ENCODE measurements at regions not wholly inside any gene's neighbourhood (a gene's known extent, or its start where the extent isn't known, plus 50 kb on each side); places are given as distances from the start of the nearest gene placed in this dataset.

- DNase-seq (ENCODE audit: low read depth in 2 of 2), result no peak
Measured at GRCh38 chr4:19416146-19416545, 835.6 kb upstream of the SLIT2 start.

DNA sequence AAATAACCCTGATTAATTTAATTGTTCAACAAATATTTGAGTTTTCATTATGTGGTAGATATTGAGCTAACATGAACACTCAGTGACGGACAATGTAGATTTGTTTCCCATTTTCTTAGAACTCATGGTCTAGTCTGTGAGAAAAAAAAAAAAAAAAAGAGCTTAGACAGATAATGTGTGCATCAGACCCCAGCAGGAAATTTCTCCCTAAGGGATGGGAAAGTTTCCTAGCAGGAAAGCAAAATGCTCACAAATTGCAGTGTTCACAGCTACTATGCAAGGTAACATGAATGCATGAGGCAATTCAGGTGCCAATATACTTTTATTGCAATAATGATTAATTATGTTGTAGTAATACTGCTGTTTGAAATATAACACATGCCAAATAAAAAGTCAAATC lies 843.2 kb upstream of the SLIT2 start:
- DNase-seq (ENCODE audit: low read depth in 2 of 2), result no peak

DNA sequence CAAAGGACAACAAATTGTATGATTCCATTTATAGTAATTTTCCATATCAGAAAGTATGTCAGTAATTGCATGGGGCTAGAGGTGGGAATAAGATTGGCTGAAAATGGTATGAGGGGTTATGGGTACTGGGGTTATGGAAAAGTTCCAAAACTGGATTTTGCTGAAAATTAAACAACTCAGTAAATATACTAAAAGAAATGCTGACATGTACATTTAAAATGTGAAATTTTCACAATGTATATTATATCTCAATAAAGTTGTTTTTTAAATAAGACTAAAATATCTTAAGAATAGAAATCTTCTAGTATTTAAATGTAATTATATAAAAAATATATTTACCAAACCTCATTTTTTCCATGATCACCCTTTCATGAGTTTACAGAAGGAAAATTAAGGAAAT lies 844.9 kb upstream of the SLIT2 start:
- DNase-seq (ENCODE audit: low read depth in 2 of 2), result no peak

DNA sequence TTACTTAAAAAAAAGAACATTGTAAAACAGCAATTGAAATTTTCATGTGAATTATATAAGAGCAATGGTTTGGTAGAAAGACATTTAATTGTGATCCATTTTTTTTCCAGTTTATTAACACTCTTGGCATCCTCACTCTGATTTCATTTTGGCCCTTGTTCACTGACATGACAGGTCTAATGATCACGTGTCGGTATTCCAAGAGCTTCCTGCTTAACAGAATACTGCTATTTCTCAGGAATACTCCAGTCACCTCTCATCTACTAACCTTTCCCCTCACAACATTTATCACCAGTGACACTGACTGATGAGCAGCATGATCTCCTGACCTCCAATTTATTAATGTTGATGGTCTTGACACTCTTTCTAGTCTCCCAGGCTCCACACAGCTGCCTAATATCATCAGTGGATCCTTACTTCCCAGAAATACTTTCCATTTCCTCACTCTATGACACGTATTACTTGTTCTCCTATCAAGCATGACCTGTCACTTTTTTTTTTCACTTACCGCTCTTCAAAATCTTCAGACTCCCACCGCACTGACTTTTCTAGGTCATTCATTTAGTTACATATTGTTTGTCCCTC lies 847.8 kb upstream of the SLIT2 start:
- no peak for DNase-seq (ENCODE audit: low read depth in 2 of 2)

- DNase-seq (ENCODE audit: low read depth in 2 of 2), result no peak
Measured at GRCh38 chr4:19402581-19403065, 849.1 kb upstream of the SLIT2 start.

DNA sequence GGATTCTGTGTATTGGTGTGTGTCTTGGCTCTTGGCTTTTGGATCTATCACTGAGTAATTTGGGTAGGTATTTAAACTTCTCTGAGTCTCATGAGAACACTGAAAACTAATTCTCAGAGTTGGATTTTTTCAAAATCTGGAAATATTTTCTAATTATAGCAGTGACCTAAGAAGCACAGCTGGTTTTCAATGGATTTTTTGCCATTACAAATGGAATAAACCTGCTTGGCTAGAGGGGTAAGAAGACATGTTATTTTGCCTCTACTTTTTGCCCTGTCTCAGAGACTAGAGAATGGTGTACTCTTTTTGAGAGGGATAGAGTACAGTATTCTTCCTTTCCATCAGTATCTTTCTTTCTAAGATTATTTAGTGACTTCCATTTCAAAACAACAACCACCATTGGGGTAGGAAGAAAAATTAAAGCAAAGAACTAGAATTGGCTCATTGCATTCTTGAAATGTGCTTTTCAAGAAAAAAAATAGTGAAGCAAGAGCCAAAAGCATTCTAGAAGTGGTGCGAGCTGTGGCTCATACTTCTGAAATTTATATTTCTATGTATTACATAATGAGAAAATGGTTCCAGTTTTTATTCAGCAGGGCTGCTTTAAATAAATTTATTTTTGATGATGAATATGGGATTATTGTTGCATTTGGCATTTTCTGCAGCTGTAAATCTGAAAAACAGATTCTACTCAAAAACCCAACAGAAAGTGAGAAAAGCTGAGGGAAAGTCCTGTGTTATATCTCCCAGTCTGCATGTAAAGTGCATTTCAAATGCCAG lies 850.2 kb upstream of the SLIT2 start:
- no peak for DNase-seq (ENCODE audit: low read depth in 2 of 2)

GRCh38 chr4:19400820-19401219 lies 850.9 kb upstream of the SLIT2 start:
- no peak for DNase-seq (ENCODE audit: low read depth in 2 of 2)

DNA sequence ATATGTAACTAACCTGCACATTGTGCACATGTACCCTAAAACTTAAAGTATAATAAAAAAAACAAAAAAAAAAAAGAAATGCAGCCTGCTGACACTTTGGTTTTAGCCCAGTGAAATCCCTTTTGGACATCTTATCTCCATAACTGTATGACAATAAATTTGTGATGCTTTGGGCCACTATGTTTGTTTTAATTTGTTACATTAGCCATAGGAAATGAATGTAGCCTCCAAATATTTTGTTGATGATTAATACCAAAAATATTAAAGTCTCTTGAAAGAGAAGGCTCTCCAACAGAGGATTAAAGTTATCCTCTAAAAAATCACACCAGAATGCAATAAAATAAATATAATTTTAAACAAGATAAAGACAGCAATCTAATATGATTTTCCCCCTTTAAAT lies 852.7 kb upstream of the SLIT2 start:
- no peak for DNase-seq (ENCODE audit: low read depth in 2 of 2)

GRCh38 chr4:19386786-19387185 lies 864.9 kb upstream of the SLIT2 start:
- no peak for DNase-seq (ENCODE audit: low read depth in 2 of 2)

GRCh38 chr4:19382993-19383756 lies 868.5 kb upstream of the SLIT2 start:
- DNase-seq (ENCODE audit: low read depth in 2 of 2), result no peak

DNA sequence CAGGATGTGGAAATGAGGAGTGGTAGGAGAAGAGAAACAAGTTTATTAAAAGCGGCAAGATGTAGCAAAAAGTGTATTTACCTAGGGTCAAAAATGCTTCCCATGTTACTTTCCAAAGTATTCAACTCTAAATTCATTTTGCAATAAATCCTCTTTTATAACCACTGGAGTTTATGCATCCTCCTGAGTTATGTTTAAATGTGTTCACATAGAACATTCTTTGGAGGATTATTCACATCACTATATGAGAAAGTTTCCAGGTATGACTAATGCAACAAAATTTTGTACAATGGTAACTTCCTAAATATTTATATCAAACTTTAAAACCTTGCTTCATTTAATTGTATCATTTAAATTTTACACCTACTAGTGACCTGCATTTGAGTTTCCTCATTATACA lies 870.6 kb upstream of the SLIT2 start:
- no peak for DNase-seq (ENCODE audit: low read depth in 2 of 2)

DNA sequence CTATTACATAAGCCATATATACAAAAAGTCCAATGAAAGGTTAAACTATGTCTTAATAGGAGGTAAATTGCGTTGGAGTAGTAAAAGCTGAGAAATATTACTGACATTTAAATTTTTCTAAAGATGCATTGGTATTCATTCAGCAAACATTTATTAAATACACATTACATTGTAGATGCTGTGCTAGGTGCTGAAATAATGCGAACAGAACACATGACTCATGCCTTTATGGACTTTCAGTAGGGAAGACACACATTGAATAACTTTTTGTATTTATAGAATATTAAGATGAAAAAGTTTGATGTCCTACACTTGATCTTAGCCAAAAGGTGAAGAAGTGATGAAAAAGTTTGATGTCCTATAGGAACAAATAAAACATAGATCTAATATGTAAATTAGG lies 871.1 kb upstream of the SLIT2 start:
- no peak for DNase-seq (ENCODE audit: low read depth in 2 of 2)

DNA sequence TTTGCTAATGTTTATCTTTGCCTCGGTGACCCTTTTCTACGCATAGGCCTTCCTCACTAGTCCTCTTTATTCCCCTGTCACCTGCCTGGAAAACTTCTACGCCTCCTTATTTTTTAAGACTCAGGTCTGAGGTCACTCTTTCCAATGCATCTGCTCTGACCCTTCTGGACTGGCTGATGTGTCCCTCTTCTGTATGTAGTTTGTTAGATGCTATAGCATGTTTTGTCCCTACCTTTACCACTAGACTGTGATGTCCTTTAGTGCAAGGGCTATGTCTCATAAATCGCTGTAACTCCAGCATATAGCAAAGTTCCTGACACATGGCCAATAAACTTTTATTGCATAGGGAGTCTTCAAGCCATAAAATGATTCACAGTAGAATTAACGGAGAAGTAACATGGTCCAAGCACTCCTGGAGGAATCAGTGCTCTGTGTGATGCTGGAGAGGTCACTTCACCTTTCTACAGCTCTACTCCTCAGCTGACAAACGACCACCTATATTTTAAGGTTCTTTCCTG lies 872.5 kb upstream of the SLIT2 start:
- DNase-seq (ENCODE audit: low read depth in 2 of 2), result no peak

DNA sequence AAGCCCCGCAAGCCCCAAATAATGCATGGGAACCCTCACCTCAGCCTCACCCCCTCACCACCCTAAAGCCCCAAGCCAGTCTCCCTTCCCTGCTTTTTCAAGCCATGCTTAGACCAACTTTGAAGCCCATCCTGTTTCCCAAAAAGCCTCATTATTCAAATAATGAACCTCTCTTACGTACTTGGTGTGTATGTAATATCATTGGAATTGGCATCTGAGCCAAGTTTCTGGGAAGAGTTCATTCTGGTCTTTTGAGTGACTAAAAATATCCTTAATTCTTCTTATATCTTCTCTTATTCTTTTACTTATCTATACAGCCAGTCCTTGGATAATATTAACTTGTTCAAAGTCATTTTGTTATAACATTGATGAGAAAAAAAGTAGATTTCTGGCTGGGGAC lies 875.8 kb upstream of the SLIT2 start:
- DNase-seq (ENCODE audit: low read depth in 2 of 2), result no peak

DNA sequence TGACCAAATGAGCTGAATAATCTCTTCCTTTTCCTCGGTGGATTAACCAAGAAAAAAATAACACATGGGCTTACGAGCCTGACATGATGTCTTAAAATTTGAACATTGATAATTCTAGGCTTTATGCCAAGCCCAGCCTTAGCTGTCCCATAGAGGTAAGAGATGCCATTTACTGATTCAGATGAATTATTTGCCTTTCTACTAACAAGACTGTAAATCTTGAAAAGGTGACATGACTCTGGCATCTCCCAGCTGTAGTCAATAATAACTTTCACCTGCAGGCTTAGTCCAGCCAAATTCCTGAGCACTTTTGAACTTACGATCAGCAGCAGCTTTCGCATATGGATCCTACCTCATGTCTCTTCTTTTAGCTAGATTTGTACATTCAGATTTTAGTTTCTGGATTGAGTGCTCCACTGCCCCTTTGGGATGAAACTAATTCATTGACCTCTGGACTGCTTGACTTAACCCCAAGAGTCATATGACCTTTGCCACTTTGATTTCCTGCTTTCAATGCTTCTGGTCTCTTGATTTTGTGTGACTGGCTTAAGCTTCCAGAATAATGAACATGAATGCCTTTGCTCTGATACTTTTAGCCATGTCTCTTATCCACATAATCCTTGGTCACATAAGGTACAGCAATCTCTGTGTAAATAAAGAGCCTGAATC lies 876.4 kb upstream of the SLIT2 start:
- DNase-seq (ENCODE audit: low read depth in 2 of 2), result no peak

GRCh38 chr4:19372390-19372789 lies 879.3 kb upstream of the SLIT2 start:
- no peak for DNase-seq (ENCODE audit: low read depth in 2 of 2)

GRCh38 chr4:19368800-19369199 lies 882.9 kb upstream of the SLIT2 start:
- no peak for DNase-seq (ENCODE audit: low read depth in 2 of 2)

DNA sequence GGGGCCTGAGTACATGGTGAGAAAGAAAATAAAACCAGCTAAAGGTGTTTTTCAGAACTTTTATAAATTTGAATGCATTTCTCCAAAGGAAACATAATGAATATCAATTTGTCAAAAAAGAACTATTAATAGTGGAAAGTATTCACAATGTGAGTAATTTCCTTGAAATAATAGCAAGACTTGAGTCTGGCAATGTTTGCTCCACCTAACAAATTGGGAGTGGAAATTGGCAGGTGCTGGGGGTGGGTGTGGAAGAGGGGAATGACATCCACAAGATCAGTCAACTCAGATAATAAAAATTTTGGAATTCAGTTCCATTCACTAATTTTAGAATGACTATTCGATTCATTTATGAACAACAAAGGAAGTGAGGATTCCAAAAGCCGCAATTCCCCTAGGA lies 884.8 kb upstream of the SLIT2 start:
- DNase-seq (ENCODE audit: low read depth in 2 of 2), result no peak

- DNase-seq (ENCODE audit: low read depth in 2 of 2), result no peak
Measured at GRCh38 chr4:19358015-19358414, 893.7 kb upstream of the SLIT2 start.

GRCh38 chr4:19349416-19349815 lies 902.3 kb upstream of the SLIT2 start:
- DNase-seq (ENCODE audit: low read depth in 2 of 2), result no peak

GRCh38 chr4:19348746-19349145 lies 903.0 kb upstream of the SLIT2 start:
- DNase-seq (ENCODE audit: low read depth in 2 of 2), result no peak

GRCh38 chr4:19346636-19347035 lies 905.1 kb upstream of the SLIT2 start:
- DNase-seq (ENCODE audit: low read depth in 2 of 2), result no peak
